HepG2 (cell line): ENCODE measurements at regions not wholly inside any gene's neighbourhood (a gene's known extent, or its start where the extent isn't known, plus 50 kb on each side); places are given as distances from the start of the nearest gene placed in this dataset.

Experiments used
- ATAC-seq: fragments of 200-7000 bp; cut with Tn5 transposase; 3 replicates; pipeline ENCODE4 v1.9.1; 2020; ENCODE audit warnings: mild to moderate bottlenecking, moderate library complexity
- BruUV-seq: library from RNA; stranded (reverse); fragments of 400-500 nt; replicated peaks from 2 replicates; lab custom pipeline; 2021; lab: Mats Ljungman, UMichigan
- CTCF ChIA-PET: fragments of 300-600 bp; formaldehyde crosslinking; extraction: SDS; loops from one replicate; lab custom pipeline; 2021; ENCODE audit warnings: low total read pairs, inconsistent platforms, low intra/inter-chr PET ratio; lab: Yijun Ruan, JAX
- POLR2A ChIA-PET: fragments of 350-600 bp; sonication (Branson Sonifier 250); formaldehyde crosslinking; loops from one replicate; lab custom pipeline; 2020; ENCODE audit warnings: antibody characterized with exemption, inconsistent platforms; lab: Yijun Ruan, JAX
- DNase-seq: peaks from one replicate; pipeline ENCODE4 v3.0.0-alpha.2; 2015; ENCODE audit warnings: low spot score
- FAIRE-seq: peaks from 3 replicates; lab custom pipeline; 2011; peaks lifted over from hg19 to GRCh38; lab: Jason Lieb, UNC
- H2AFZ ChIP-seq: one replicate; pipeline ENCODE4 v1.6.1; 2011; ENCODE audit warnings: low read length, inconsistent platforms
- H3K27ac ChIP-seq: fragments of 300-600 bp; 3 replicates; pipeline ENCODE4 v1.8.0; 2011; ENCODE audit warnings: mixed run types, mild to moderate bottlenecking, mixed read lengths, low read length, inconsistent platforms; ENCODE audit not compliant: insufficient read depth; ENCODE audit errors: extremely low read length
- H3K27me3 ChIP-seq, 2 experiments: fragments of 200-600 bp in 1 of 2; 2 replicates in 1 of 2; 3 replicates in 1 of 2; pipeline versions ENCODE4 v1.6.0 to v1.8.0; 2011; ENCODE audit warnings: low read length in 2 of 2, mild to moderate bottlenecking in 2 of 2, moderate library complexity in 2 of 2, inconsistent platforms in 1 of 2; ENCODE audit not compliant: insufficient read depth in 2 of 2, control insufficient read depth in 1 of 2
- H3K36me3 ChIP-seq, 2 experiments: fragments of 200-600 bp in 1 of 2; replicated peaks in 1 of 2; 2 replicates in 1 of 2; 3 replicates in 1 of 2; pipeline versions ENCODE4 v1.5.1 to v1.8.0; 2011; ENCODE audit warnings: low read length in 2 of 2, inconsistent platforms in 1 of 2; ENCODE audit not compliant: insufficient read depth in 2 of 2, control insufficient read depth in 1 of 2
- H3K4me1 ChIP-seq: 2 replicates; pipeline ENCODE4 v1.5.1; 2012; ENCODE audit warnings: low read length, inconsistent platforms; ENCODE audit not compliant: insufficient read depth
- H3K4me2 ChIP-seq: 2 replicates; pipeline ENCODE4 v1.6.0; 2011; ENCODE audit warnings: low read depth, low read length, inconsistent platforms
- H3K4me3 ChIP-seq, 3 experiments: fragments of 200-600 bp in 1 of 3; sonication (generic), shearing (Covaris generic) in 1 of 3; replicated peaks in 1 of 3; 2 replicates each; pipeline ENCODE4 v1.5.1; 2011 to 2016; ENCODE audit warnings: low read length in 3 of 3, inconsistent platforms in 2 of 3, low read depth in 2 of 3, mild to moderate bottlenecking in 2 of 3, control low read depth in 1 of 3, mixed read lengths in 1 of 3; ENCODE audit not compliant: insufficient read depth in 1 of 3
- H3K79me2 ChIP-seq: one replicate; pipeline ENCODE4 v1.6.1; 2011; ENCODE audit warnings: low read length, inconsistent platforms; ENCODE audit not compliant: insufficient read depth
- H3K9ac ChIP-seq: 2 replicates; pipeline ENCODE4 v1.6.0; 2011; ENCODE audit warnings: mild to moderate bottlenecking, low read depth, low read length, inconsistent platforms; ENCODE audit not compliant: insufficient read depth
- H3K9me3 ChIP-seq: 2 replicates; pipeline ENCODE4 v1.5.1; 2012; ENCODE audit warnings: mild to moderate bottlenecking, low read length
- H4K20me1 ChIP-seq: 2 replicates; pipeline ENCODE4 v1.6.0; 2011; ENCODE audit warnings: inconsistent platforms, mild to moderate bottlenecking, low read length, moderate library complexity; ENCODE audit not compliant: insufficient read depth
- ADNP ChIP-seq: sonication (generic); formaldehyde crosslinking; IDR thresholded peaks from 2 replicates; pipeline ENCODE4 v1.4.0; 2020; ENCODE audit warnings: missing genetic modification reagents
- BCL6 ChIP-seq: IDR thresholded peaks from 2 replicates; pipeline ENCODE4 v1.6.1; 2016; ENCODE audit warnings: missing genetic modification reagents, missing compliant biosample characterization
- BRD4 ChIP-seq: sonication (generic); formaldehyde crosslinking; IDR thresholded peaks from 2 replicates; pipeline ENCODE4 v1.4.0; 2020; ENCODE audit warnings: missing genetic modification reagents
- CREB1 ChIP-seq, 2 experiments: fragments of 450-650 bp in 1 of 2; IDR thresholded peaks; 2 replicates each; pipeline ENCODE4 v1.6.1; 2016 to 2017; ENCODE audit warnings: control low read depth in 1 of 2, mild to moderate bottlenecking in 1 of 2, missing compliant biosample characterization in 1 of 2, missing genetic modification characterization in 1 of 2
- ISX ChIP-seq: sonication (generic); formaldehyde crosslinking; conservative IDR thresholded peaks from 2 replicates; pipeline ENCODE4 v1.5.0; 2020; ENCODE audit warnings: missing genetic modification reagents
- KLF9 ChIP-seq: IDR thresholded peaks from 2 replicates; pipeline ENCODE4 v1.6.1; 2016; ENCODE audit warnings: low read depth
- MEIS1 ChIP-seq: sonication (generic); formaldehyde crosslinking; IDR thresholded peaks from 2 replicates; pipeline ENCODE4 v1.9.0; 2021; ENCODE audit warnings: mild to moderate bottlenecking, missing genetic modification reagents, moderate library complexity, borderline replicate concordance
- MLX ChIP-seq: IDR thresholded peaks from 2 replicates; pipeline ENCODE4 v1.6.1; 2016
- MYNN ChIP-seq: sonication (generic); formaldehyde crosslinking; IDR thresholded peaks from 2 replicates; pipeline ENCODE4 v1.4.0; 2020; ENCODE audit warnings: mild to moderate bottlenecking, low read depth, missing genetic modification reagents
- ZFX ChIP-seq: sonication (generic); formaldehyde crosslinking; IDR thresholded peaks from 2 replicates; pipeline ENCODE4 v1.4.0; 2020; ENCODE audit warnings: mild to moderate bottlenecking, low read depth, missing genetic modification reagents, moderate library complexity
- ZNF446 ChIP-seq: sonication (generic); formaldehyde crosslinking; IDR thresholded peaks from 2 replicates; pipeline ENCODE4 v1.5.0; 2020; ENCODE audit warnings: mild to moderate bottlenecking, missing genetic modification reagents
- whole genome bisulfite sequencing: methylation state at CpG from one replicate; pipeline ENCODE4 v1.1.6; 2017; ENCODE audit warnings: low lambda C conversion rate; 5-methylcytosine and 5-hydroxymethylcytosine counted together
- in situ Hi-C: cut with HindIII; loops from 2 replicates; pipeline ENCODE4 v1.10.0; 2017; ENCODE audit warnings: low pct_unique_long_range_greater_than_20kb; ENCODE audit not compliant: extremely low pct_ligation_motif_present
- intact Hi-C: fragments of 100-400 bp; cut with micrococcal nuclease; formaldehyde crosslinking; loops from one replicate; pipeline ENCODE4 v1.10.0; 2022; ENCODE audit not compliant: unreplicated experiment

GRCh38 chr5:32508806-32509805, 64.6 kb upstream of the ZFR start:
- TF ChIP-seq BCL6 (CRISPR knock-in tag): peak; percentile 18; the same call in 1 of the 2 replicates
- TF ChIP-seq BRD4 (CRISPR knock-in tag): no peak
- no peak for TF ChIP-seq KLF9 (CRISPR knock-in tag)
- TF ChIP-seq MLX (CRISPR knock-in tag): no peak
- FAIRE-seq (no peak), DNase-seq (no peak), ATAC-seq (no peak)
- intact Hi-C loops (no loop called here), in situ Hi-C loops (no loop called here)
- Histone ChIP-seq H3K4me1 (peaks cover 40% of the 10 kb centered on the region), H3K4me3 (no peak overlapping the region), H3K36me3 (no peaks in the 10 kb centered on the region), H3K79me2 (no peaks in the 10 kb centered on the region), H3K9ac (no peak overlapping the region), H3K9me3 (no peaks in the 10 kb centered on the region), H2AFZ (no peak overlapping the region), H3K27me3 (peaks cover 1 to 6% of the 10 kb centered on the region in 2 experiments; a peak in 3 of 5 replicates), H4K20me1 (no peaks in the 10 kb centered on the region), H3K4me2 (no peak overlapping the region), H3K27ac (no peak overlapping the region)
- ChIA-PET CTCF (no interaction called here), POLR2A (no interaction called here)
- WGBS: 49% methylated on average over 8 of the region's 8 CpGs
- no TSS peak for BruUV-seq

GRCh38 chr5:32507738-32508434, 63.3 kb upstream of the ZFR start:
- POLR2A ChIA-PET: no interaction called here
- no peak overlapping the region for H3K4me2 ChIP-seq
- TF ChIP-seq MYNN (CRISPR knock-in tag) (no peak), ADNP (CRISPR knock-in tag) (no peak), ZNF446 (CRISPR knock-in tag) (no peak), ISX (CRISPR knock-in tag) (no peak), MEIS1 (CRISPR knock-in tag) (no peak), ZFX (CRISPR knock-in tag) (no peak), CREB1 (IDR thresholded peaks at IDR 0.05) (no peak), CREB1 (CRISPR knock-in tag; IDR thresholded peaks at IDR 0.05) (no peak)

More at GRCh38 chr5:32507738-32508434, 63.3 kb upstream of the ZFR start:
- Histone ChIP-seq H3K27ac (no peak overlapping the region), H3K79me2 (no peaks in the 10 kb centered on the region), H3K4me1 (peaks cover 41% of the 10 kb centered on the region), H3K27me3 (peaks cover 1 to 6% of the 10 kb centered on the region in 2 experiments; a peak in 3 of 5 replicates), H3K36me3 (no peaks in the 10 kb centered on the region), H4K20me1 (no peaks in the 10 kb centered on the region), H3K9me3 (no peaks in the 10 kb centered on the region), H3K4me3 (no peak overlapping the region), H2AFZ (no peak overlapping the region), H3K9ac (no peak overlapping the region)
- no TSS peak for BruUV-seq
- WGBS: 20% methylated on average over 7 of the region's 7 CpGs
- in situ Hi-C loops (no loop called here), intact Hi-C loops (no loop called here)
- DNase-seq: no peak
- no peak for FAIRE-seq
- no peak for ATAC-seq
- CTCF ChIA-PET: no interaction called here
